Transverse colon (tissue), 4 donors: ENCODE measurements at regions not wholly inside any gene's neighbourhood (a gene's known extent, or its start where the extent isn't known, plus 50 kb on each side); places are given as distances from the start of the nearest gene placed in this dataset.

ENCODE experiments used
- EP300 ChIP-seq: sonication (generic); formaldehyde crosslinking; IDR thresholded peaks from one replicate; pipeline ENCODE4 v1.6.1; 2017; ENCODE audit warnings: antibody characterized with exemption, low read depth
- POLR2AphosphoS5 ChIP-seq, 3 donors: sonication (generic); formaldehyde crosslinking; IDR thresholded peaks; one replicate each; pipeline ENCODE4 v1.6.1; 2016; ENCODE audit warnings: antibody characterized with exemption in 3 of 3
- TF ChIP-seq, protein P1 (sequence below), 5 experiments: fragments of 200-600 bp in 3 of 5; fragments of 450-650 bp in 2 of 5; sonication (generic) in 3 of 5; IDR thresholded peaks; 1 replicate in 2 of 5; 2 replicates in 3 of 5; pipeline ENCODE4 v1.5.1; 2016 to 2017; ENCODE audit warnings: antibody characterized with exemption in 5 of 5, inconsistent platforms in 3 of 5, mild to moderate bottlenecking in 2 of 5, moderate library complexity in 1 of 5

DNA sequence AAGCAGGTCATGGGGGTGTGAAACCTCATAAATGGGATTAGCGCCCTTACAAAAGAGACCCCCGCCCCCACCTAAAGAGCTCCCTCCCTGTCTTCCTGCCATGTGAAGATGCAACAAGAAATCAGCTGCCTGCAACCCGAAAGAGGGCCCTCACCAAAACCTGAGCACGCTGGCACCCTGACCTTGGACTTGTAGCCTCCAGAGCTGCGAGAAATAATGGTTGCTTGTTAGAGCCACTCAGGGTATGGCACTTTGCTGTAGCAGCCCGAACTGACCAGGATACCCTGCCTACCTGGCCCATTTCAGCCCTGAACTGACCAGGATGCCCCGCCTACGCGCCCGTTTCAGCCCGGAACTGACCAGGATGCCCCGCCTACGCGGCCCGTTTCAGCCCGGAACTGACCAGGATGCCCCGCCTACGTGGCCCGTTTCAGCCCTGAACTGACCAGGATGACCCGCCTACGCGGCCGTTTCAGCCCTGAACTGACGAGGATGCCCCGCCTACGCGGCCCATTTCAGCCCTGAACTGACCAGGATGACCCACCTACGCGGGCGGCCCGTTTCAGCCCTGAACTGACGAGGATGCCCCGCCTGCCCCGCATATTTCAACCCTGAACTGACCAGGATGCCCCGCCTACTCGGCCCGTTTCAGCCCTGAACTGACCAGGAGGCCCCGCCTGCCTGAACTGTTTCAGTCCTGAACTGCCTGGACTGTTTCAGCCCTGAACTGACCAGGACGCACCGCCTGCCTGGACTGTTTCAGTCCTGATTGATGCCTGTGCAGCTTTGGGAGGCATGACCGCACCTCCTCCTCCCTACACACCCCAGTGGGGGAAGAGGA lies 120.0 kb downstream of the UQCRFS1 start:
- no peak for TF ChIP-seq POLR2AphosphoS5 (IDR thresholded peaks at IDR 0.05)
- TF ChIP-seq, protein P1, sequence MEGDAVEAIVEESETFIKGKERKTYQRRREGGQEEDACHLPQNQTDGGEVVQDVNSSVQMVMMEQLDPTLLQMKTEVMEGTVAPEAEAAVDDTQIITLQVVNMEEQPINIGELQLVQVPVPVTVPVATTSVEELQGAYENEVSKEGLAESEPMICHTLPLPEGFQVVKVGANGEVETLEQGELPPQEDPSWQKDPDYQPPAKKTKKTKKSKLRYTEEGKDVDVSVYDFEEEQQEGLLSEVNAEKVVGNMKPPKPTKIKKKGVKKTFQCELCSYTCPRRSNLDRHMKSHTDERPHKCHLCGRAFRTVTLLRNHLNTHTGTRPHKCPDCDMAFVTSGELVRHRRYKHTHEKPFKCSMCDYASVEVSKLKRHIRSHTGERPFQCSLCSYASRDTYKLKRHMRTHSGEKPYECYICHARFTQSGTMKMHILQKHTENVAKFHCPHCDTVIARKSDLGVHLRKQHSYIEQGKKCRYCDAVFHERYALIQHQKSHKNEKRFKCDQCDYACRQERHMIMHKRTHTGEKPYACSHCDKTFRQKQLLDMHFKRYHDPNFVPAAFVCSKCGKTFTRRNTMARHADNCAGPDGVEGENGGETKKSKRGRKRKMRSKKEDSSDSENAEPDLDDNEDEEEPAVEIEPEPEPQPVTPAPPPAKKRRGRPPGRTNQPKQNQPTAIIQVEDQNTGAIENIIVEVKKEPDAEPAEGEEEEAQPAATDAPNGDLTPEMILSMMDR (IDR thresholded peaks at IDR 0.05) = no peak
- no peak for TF ChIP-seq EP300
